ENCODE measurements at regions not wholly inside any gene's neighbourhood (a gene's known extent, or its start where the extent isn't known, plus 50 kb on each side); places are given as distances from the start of the nearest gene placed in this dataset.

DNA sequence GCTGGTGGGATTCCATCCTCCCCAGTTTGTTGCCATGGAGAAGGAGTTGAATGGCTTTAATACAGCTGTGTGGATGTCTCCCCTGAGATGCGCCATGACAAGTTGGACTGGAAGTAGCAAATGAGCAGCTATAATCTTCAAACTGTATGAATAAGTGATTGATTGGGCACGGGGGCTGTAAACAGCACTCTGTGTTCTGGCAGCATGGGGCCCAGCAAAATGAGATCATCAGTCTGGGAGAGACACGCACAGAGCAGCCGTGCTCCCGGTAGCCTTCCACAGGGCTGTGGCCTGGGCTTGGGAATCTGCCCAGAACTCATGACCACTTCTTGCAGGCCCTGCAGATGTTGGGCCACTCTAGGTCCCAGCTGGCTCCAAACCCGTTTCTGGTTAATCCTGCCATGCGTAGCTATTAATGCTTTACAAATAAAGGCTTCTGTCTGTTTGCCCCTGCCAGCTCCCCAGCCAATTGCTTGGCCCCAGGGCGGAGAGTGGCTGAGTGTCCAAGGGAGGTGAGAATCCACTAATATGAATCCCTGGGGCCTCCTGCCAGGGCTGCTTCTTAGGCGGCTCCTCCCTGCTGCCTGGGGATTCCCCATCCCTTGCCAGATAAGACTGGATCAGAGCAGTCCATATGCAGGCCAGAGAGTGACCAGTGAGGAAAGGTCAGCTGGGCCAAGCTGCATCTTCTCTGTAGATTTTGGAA lies 642.9 kb downstream of the AJAP1 start:
- no peaks in the 10 kb centered on the region for H3K27me3 Mint-ChIP-seq
- Histone ChIP-seq H3K27ac (ENCODE audit: low read length) (no peak overlapping the region), H3K4me3 (ENCODE audit: control insufficient read depth in 1 of 2, extremely low read depth in 1 of 2, low read length in 1 of 2) (no peak overlapping the region), H3K9me3 (no peaks in the 10 kb centered on the region), H3K4me1 (ENCODE audit: control insufficient read depth in 1 of 2, extremely low read depth in 1 of 2, insufficient read depth in 2 of 2, low read length in 2 of 2) (no peaks in the 10 kb centered on the region), H3K27me3 (replicated peaks in 1 of 2; ENCODE audit: control insufficient read depth in 2 of 2, extremely low read depth in 1 of 2, insufficient read depth in 2 of 2, low read length in 1 of 2) (peaks cover 0 to 10% of the 10 kb centered on the region in 2 experiments), H3K36me3 (ENCODE audit: control insufficient read depth in 2 of 2, extremely low read depth in 1 of 2, insufficient read depth in 1 of 2, low read length in 1 of 2) (no peaks in the 10 kb centered on the region)
- WGBS (ENCODE audit: insufficient coverage) = 92% methylated on average over 7 of the region's 9 CpGs
- ATAC-seq (replicated peaks in 1 of 4) = no peak
- H3K27ac Mint-ChIP-seq = no peak overlapping the region
- no peak for DNase-seq
- H3K4me1 Mint-ChIP-seq = no peaks in the 10 kb centered on the region
- ChIA-PET CTCF (interaction anchor here in 1 of 2 donors (0.6 kb wide), 1 partner anchor 939 kb away, joined by 3 read pairs; no protein-coding TSS in a partner anchor), POLR2A (no interaction called here)
- H3K36me3 Mint-ChIP-seq = no peaks in the 10 kb centered on the region
- no peak overlapping the region for H3K4me3 Mint-ChIP-seq
- H3K9me3 Mint-ChIP-seq = no peaks in the 10 kb centered on the region

DNA sequence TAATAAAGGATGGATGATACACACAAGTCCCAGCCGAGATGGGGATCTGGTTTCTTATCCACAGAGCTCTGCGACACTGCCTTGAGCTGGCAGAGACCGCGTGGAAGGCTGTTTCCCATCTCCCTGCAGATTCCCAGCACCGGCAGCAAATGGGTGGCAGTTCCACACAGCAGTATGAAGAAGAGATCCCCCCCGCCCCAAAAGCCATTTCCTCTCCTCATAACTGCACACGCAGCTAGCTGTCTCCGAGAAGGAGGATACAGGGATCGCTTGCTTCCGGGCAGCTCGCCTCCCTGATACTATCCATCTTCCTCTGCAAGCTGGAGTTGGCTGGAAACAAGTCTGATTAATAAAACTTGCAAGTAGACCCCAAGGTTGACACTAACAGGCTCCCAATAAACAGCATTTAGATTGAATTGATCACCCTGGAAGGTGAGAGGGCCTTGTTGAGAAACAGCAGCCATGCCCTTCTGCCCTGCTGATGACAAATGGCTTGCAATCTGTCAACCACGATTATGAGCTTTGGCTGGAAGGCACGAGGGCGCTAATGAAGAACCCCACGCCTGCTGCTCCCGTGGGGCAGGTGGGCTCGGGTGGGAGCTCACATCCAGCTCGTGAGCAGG lies 642.3 kb downstream of the AJAP1 start:
- Histone ChIP-seq H3K4me1 (ENCODE audit: control insufficient read depth in 1 of 2, extremely low read depth in 1 of 2, insufficient read depth in 2 of 2, low read length in 2 of 2) (no peaks in the 10 kb centered on the region), H3K27ac (ENCODE audit: low read length) (no peak overlapping the region), H3K27me3 (replicated peaks in 1 of 2; ENCODE audit: control insufficient read depth in 2 of 2, extremely low read depth in 1 of 2, insufficient read depth in 2 of 2, low read length in 1 of 2) (peaks cover 0 to 8% of the 10 kb centered on the region in 2 experiments), H3K36me3 (ENCODE audit: control insufficient read depth in 2 of 2, extremely low read depth in 1 of 2, insufficient read depth in 1 of 2, low read length in 1 of 2) (no peaks in the 10 kb centered on the region), H3K4me3 (ENCODE audit: control insufficient read depth in 1 of 2, extremely low read depth in 1 of 2, low read length in 1 of 2) (no peak overlapping the region), H3K9me3 (no peaks in the 10 kb centered on the region)
- Mint-ChIP-seq H3K9me3 (no peaks in the 10 kb centered on the region), H3K4me3 (no peak overlapping the region), H3K27me3 (no peaks in the 10 kb centered on the region), H3K4me1 (no peaks in the 10 kb centered on the region), H3K36me3 (no peaks in the 10 kb centered on the region), H3K27ac (no peak overlapping the region)
- ATAC-seq (replicated peaks in 1 of 4) (no peak), DNase-seq (no peak)
- 68% methylated on average over 10 of the region's 18 CpGs for WGBS (ENCODE audit: insufficient coverage)
- POLR2A ChIA-PET = no interaction called here
- CTCF ChIA-PET = no interaction called here

GRCh38 chr1:5296095-5296494 lies 641.7 kb downstream of the AJAP1 start:
- CTCF ChIA-PET = no interaction called here
- no peak overlapping the region for H3K27ac Mint-ChIP-seq

GRCh38 chr1:5291889-5292288 lies 637.5 kb downstream of the AJAP1 start:
- H3K4me3 Mint-ChIP-seq = no peak overlapping the region
- ChIA-PET CTCF (no interaction called here), POLR2A (no interaction called here)
- peaks cover 0 to 3% (median 0%) of the 10 kb centered on the region in 3 donors for H3K4me1 Mint-ChIP-seq
- Histone ChIP-seq H3K27ac (ENCODE audit: low read length) (no peak overlapping the region), H3K4me3 (ENCODE audit: control insufficient read depth in 1 of 2, extremely low read depth in 1 of 2, low read length in 1 of 2) (no peak overlapping the region), H3K9me3 (no peaks in the 10 kb centered on the region), H3K4me1 (ENCODE audit: control insufficient read depth in 1 of 2, extremely low read depth in 1 of 2, insufficient read depth in 2 of 2, low read length in 2 of 2) (no peaks in the 10 kb centered on the region), H3K27me3 (replicated peaks in 1 of 2; ENCODE audit: control insufficient read depth in 2 of 2, extremely low read depth in 1 of 2, insufficient read depth in 2 of 2, low read length in 1 of 2) (peaks cover 0 to 10% of the 10 kb centered on the region in 2 experiments), H3K36me3 (ENCODE audit: control insufficient read depth in 2 of 2, extremely low read depth in 1 of 2, insufficient read depth in 1 of 2, low read length in 1 of 2) (no peaks in the 10 kb centered on the region)
- no peak for DNase-seq
- H3K27ac Mint-ChIP-seq = no peak overlapping the region
- no peaks in the 10 kb centered on the region for H3K36me3 Mint-ChIP-seq
- ATAC-seq (replicated peaks in 1 of 4) = no peak
- H3K27me3 Mint-ChIP-seq = no peaks in the 10 kb centered on the region
- no peaks in the 10 kb centered on the region for H3K9me3 Mint-ChIP-seq
- 88% methylated on average over 4 of the region's 6 CpGs for WGBS (ENCODE audit: insufficient coverage)

More at GRCh38 chr1:5296095-5296494, 641.7 kb downstream of the AJAP1 start:
- H3K4me3 ChIP-seq (ENCODE audit: control insufficient read depth in 1 of 2, extremely low read depth in 1 of 2, low read length in 1 of 2) = no peak overlapping the region
- no peaks in the 10 kb centered on the region for H3K4me1 Mint-ChIP-seq
- H3K36me3 ChIP-seq (ENCODE audit: control insufficient read depth in 2 of 2, extremely low read depth in 1 of 2, insufficient read depth in 1 of 2, low read length in 1 of 2) = no peaks in the 10 kb centered on the region
- no peaks in the 10 kb centered on the region for H3K27me3 Mint-ChIP-seq
- no peaks in the 10 kb centered on the region for H3K9me3 ChIP-seq
- no peaks in the 10 kb centered on the region for H3K9me3 Mint-ChIP-seq
- no peaks in the 10 kb centered on the region for H3K4me1 ChIP-seq (ENCODE audit: control insufficient read depth in 1 of 2, extremely low read depth in 1 of 2, insufficient read depth in 2 of 2, low read length in 2 of 2)
- peaks cover 0 to 9% of the 10 kb centered on the region in 2 experiments for H3K27me3 ChIP-seq (replicated peaks in 1 of 2; ENCODE audit: control insufficient read depth in 2 of 2, extremely low read depth in 1 of 2, insufficient read depth in 2 of 2, low read length in 1 of 2)
- H3K36me3 Mint-ChIP-seq = no peaks in the 10 kb centered on the region
- H3K27ac ChIP-seq (ENCODE audit: low read length) = no peak overlapping the region
- POLR2A ChIA-PET = no interaction called here
- H3K4me3 Mint-ChIP-seq = no peak overlapping the region
- 76% methylated on average over 8 of the region's 12 CpGs for WGBS (ENCODE audit: insufficient coverage)
- no peak for ATAC-seq (replicated peaks in 1 of 4)
- DNase-seq = no peak

- Mint-ChIP-seq H3K9me3 (no peaks in the 10 kb centered on the region), H3K27ac (peak overlapping the region in 1 of 2 donors; percentile 7), H3K27me3 (no peaks in the 10 kb centered on the region), H3K36me3 (no peaks in the 10 kb centered on the region), H3K4me1 (peaks cover 0 to 18% (median 5%) of the 10 kb centered on the region in 3 donors), H3K4me3 (no peak overlapping the region)
- no peaks in the 10 kb centered on the region for H3K9me3 ChIP-seq
- 68% methylated on average over 10 of the region's 17 CpGs for WGBS (ENCODE audit: insufficient coverage)
- no peak for DNase-seq
- POLR2A ChIA-PET = no interaction called here
- no peaks in the 10 kb centered on the region for H3K36me3 ChIP-seq (ENCODE audit: control insufficient read depth in 2 of 2, extremely low read depth in 1 of 2, insufficient read depth in 1 of 2, low read length in 1 of 2)
- peaks cover 0 to 18% of the 10 kb centered on the region in 2 experiments for H3K27me3 ChIP-seq (replicated peaks in 1 of 2; ENCODE audit: control insufficient read depth in 2 of 2, extremely low read depth in 1 of 2, insufficient read depth in 2 of 2, low read length in 1 of 2)
- H3K27ac ChIP-seq (ENCODE audit: low read length) = no peak overlapping the region
- ATAC-seq (replicated peaks in 1 of 4) = no peak
- no peaks in the 10 kb centered on the region for H3K4me1 ChIP-seq (ENCODE audit: control insufficient read depth in 1 of 2, extremely low read depth in 1 of 2, insufficient read depth in 2 of 2, low read length in 2 of 2)
- CTCF ChIA-PET = interaction anchor here in 1 of 2 donors (0.6 kb wide), 1 partner anchor 1349 kb away, joined by 4 read pairs; no protein-coding TSS in a partner anchor
- no peak overlapping the region for H3K4me3 ChIP-seq (ENCODE audit: control insufficient read depth in 1 of 2, extremely low read depth in 1 of 2, low read length in 1 of 2)
Observed at GRCh38 chr1:5287178-5288150, 633.1 kb downstream of the AJAP1 start.

DNA sequence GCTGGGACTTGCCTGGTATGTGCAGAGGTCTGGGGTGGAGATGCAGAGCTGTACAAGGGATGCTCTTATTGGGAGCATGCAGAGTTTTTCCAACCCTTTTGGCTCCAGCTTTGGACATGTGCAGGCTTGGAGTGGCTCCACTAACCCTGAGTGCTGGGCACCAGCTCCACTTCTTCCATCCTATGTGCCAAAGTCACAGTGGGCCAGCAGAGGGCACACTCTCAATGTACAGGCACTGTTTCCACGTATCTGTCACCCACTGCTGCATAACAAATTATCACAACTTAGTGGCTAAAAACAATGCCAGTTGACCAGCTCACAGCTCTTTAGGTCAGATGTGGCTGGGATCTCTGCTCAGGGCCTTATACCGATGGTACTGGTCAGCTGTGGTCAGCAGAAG lies 631.8 kb downstream of the AJAP1 start:
- ChIA-PET CTCF (interaction anchor here in 1 of 2 donors (0.7 kb wide), 1 partner anchor 195 kb away, joined by 3 read pairs; no protein-coding TSS in a partner anchor), POLR2A (no interaction called here)
- Histone ChIP-seq H3K27me3 (replicated peaks in 1 of 2; ENCODE audit: control insufficient read depth in 2 of 2, extremely low read depth in 1 of 2, insufficient read depth in 2 of 2, low read length in 1 of 2) (peaks cover 0 to 17% of the 10 kb centered on the region in 2 experiments), H3K9me3 (no peaks in the 10 kb centered on the region), H3K27ac (ENCODE audit: low read length) (no peak overlapping the region), H3K36me3 (ENCODE audit: control insufficient read depth in 2 of 2, extremely low read depth in 1 of 2, insufficient read depth in 1 of 2, low read length in 1 of 2) (no peaks in the 10 kb centered on the region), H3K4me3 (ENCODE audit: control insufficient read depth in 1 of 2, extremely low read depth in 1 of 2, low read length in 1 of 2) (no peak overlapping the region), H3K4me1 (ENCODE audit: control insufficient read depth in 1 of 2, extremely low read depth in 1 of 2, insufficient read depth in 2 of 2, low read length in 2 of 2) (no peaks in the 10 kb centered on the region)
- H3K4me3 Mint-ChIP-seq = no peak overlapping the region
- no peaks in the 10 kb centered on the region for H3K27me3 Mint-ChIP-seq
- H3K27ac Mint-ChIP-seq = no peak overlapping the region
- 82% methylated on average over 2 of the region's 2 CpGs for WGBS (ENCODE audit: insufficient coverage)
- no peaks in the 10 kb centered on the region for H3K9me3 Mint-ChIP-seq
- DNase-seq (peak in 22 of 35 experiments; percentile 3 to 70 (median 26)), ATAC-seq (replicated peaks in 1 of 4) (peak in 3 of 4 experiments; percentile 57 to 86 (median 70))
- peaks cover 0 to 18% (median 5%) of the 10 kb centered on the region in 3 donors for H3K4me1 Mint-ChIP-seq
- H3K36me3 Mint-ChIP-seq = no peaks in the 10 kb centered on the region
